Smooth muscle cell of the brain vasculature (primary cell): ENCODE measurements at regions not wholly inside any gene's neighbourhood (a gene's known extent, or its start where the extent isn't known, plus 50 kb on each side); places are given as distances from the start of the nearest gene placed in this dataset.
"Not testable (repeated sequence)": the region's sequence is repeated elsewhere in the genome, so short reads cannot be mapped to it uniquely, and the experiment has no call there.

Source experiments
- DNase-seq: peaks from one replicate; pipeline ENCODE4 v3.0.0-alpha.2; 2012; ENCODE audit warnings: low read depth, low spot score

GRCh38 chr7:33781796-33782195, 123.5 kb upstream of the BMPER start:
- DNase-seq = no peak

- DNase-seq = no peak
Observed at GRCh38 chr7:33784000-33784399, 121.3 kb upstream of the BMPER start.

- no peak for DNase-seq
Observed at GRCh38 chr7:33788531-33788930, 116.8 kb upstream of the BMPER start.

GRCh38 chr7:33789871-33790630, 115.3 kb upstream of the BMPER start:
- no peak for DNase-seq

GRCh38 chr7:33790746-33791145, 114.6 kb upstream of the BMPER start:
- DNase-seq = no peak

GRCh38 chr7:33792041-33792440, 113.3 kb upstream of the BMPER start:
- no peak for DNase-seq

- DNase-seq = no peak
Observed at GRCh38 chr7:33792547-33793105, 112.7 kb upstream of the BMPER start.

- DNase-seq = no peak
Observed at GRCh38 chr7:33793616-33794015, 111.7 kb upstream of the BMPER start.

GRCh38 chr7:33794419-33794818, 110.9 kb upstream of the BMPER start:
- DNase-seq = no peak

- no peak for DNase-seq
Observed at GRCh38 chr7:33794959-33795358, 110.4 kb upstream of the BMPER start.

- no peak for DNase-seq
Observed at GRCh38 chr7:33796538-33796937, 108.8 kb upstream of the BMPER start.

- not testable (repeated sequence) for DNase-seq
Observed at GRCh38 chr7:33797512-33797911, 107.8 kb upstream of the BMPER start.

GRCh38 chr7:33798686-33799325, 106.5 kb upstream of the BMPER start:
- DNase-seq = no peak

- no peak for DNase-seq
Observed at GRCh38 chr7:33799766-33800165, 105.6 kb upstream of the BMPER start.

- no peak for DNase-seq
Observed at GRCh38 chr7:33802600-33802999, 102.7 kb upstream of the BMPER start.

GRCh38 chr7:33804140-33804660, 101.1 kb upstream of the BMPER start:
- no peak for DNase-seq

- DNase-seq = no peak
Observed at GRCh38 chr7:33805630-33806233, 99.6 kb upstream of the BMPER start.

- DNase-seq = no peak
Observed at GRCh38 chr7:33806298-33807154, 98.8 kb upstream of the BMPER start.

GRCh38 chr7:33807155-33807530, 98.2 kb upstream of the BMPER start:
- DNase-seq = no peak

- no peak for DNase-seq
Observed at GRCh38 chr7:33807779-33808482, 97.4 kb upstream of the BMPER start.

- no peak for DNase-seq
Observed at GRCh38 chr7:33809228-33809627, 96.1 kb upstream of the BMPER start.
